ENCODE measurements at regions not wholly inside any gene's neighbourhood (a gene's known extent, or its start where the extent isn't known, plus 50 kb on each side); places are given as distances from the start of the nearest gene placed in this dataset.

GRCh38 chr2:15747603-15748471 is 156.2 kb downstream of the DDX1 start:
- Histone ChIP-seq H3K9me3 (no peaks in the 10 kb centered on the region), H3K36me3 (no peaks in the 10 kb centered on the region), H3K27ac (no peak overlapping the region), H3K4me1 (no peaks in the 10 kb centered on the region), H3K4me3 (no peak overlapping the region), H3K27me3 (no peaks in the 10 kb centered on the region)
- DNase-seq = no peak
- intact Hi-C loops (cut with DNase I) = no loop called here
- no peak for ATAC-seq
- FAIRE-seq = no peak
- TF ChIP-seq CTCF (IDR thresholded peaks at IDR 0.05) = no peak
- WGBS, 2 donors = 63 to 66% methylated on average over 16 of the region's 16 CpGs

GRCh38 chr2:15748736-15749323 is 157.2 kb downstream of the DDX1 start:
- Histone ChIP-seq H3K27ac (no peak overlapping the region), H3K4me3 (no peak overlapping the region), H3K27me3 (no peaks in the 10 kb centered on the region), H3K4me1 (no peaks in the 10 kb centered on the region), H3K36me3 (no peaks in the 10 kb centered on the region), H3K9me3 (no peaks in the 10 kb centered on the region)
- peak in 2 of 4 donors; percentile 14 to 18 for TF ChIP-seq CTCF (IDR thresholded peaks at IDR 0.05)
- intact Hi-C loops (cut with DNase I) = no loop called here
- no peak for FAIRE-seq
- WGBS, 2 donors = 64 to 65% methylated on average over 12 of the region's 12 CpGs
- peak in 1 of 6 donors; percentile 72 for DNase-seq
- ATAC-seq = peak in 1 of 4 donors; percentile 66

GRCh38 chr2:15749460-15750432 is 158.1 kb downstream of the DDX1 start:
- no peak for ATAC-seq
- DNase-seq = no peak
- H3K4me1 ChIP-seq = no peaks in the 10 kb centered on the region
- FAIRE-seq = no peak
- TF ChIP-seq CTCF (IDR thresholded peaks at IDR 0.05) = no peak
- WGBS, 2 donors = 74 to 79% methylated on average over 11 of the region's 11 CpGs
- no peaks in the 10 kb centered on the region for H3K27me3 ChIP-seq
- no peaks in the 10 kb centered on the region for H3K9me3 ChIP-seq
- intact Hi-C loops (cut with DNase I) = loop anchor here in 1 of 3 donors (5.0 kb wide), 1 partner anchor 87 kb away; no protein-coding TSS in a partner anchor
- no peaks in the 10 kb centered on the region for H3K36me3 ChIP-seq
- no peak overlapping the region for H3K27ac ChIP-seq
- H3K4me3 ChIP-seq = no peak overlapping the region

GRCh38 chr2:15750433-15750814 is 158.8 kb downstream of the DDX1 start:
- no peaks in the 10 kb centered on the region for H3K27me3 ChIP-seq
- H3K36me3 ChIP-seq = no peaks in the 10 kb centered on the region
- no peak for ATAC-seq
- H3K9me3 ChIP-seq = no peaks in the 10 kb centered on the region
- no peak for TF ChIP-seq CTCF (IDR thresholded peaks at IDR 0.05)
- H3K4me3 ChIP-seq = no peak overlapping the region
- no peaks in the 10 kb centered on the region for H3K4me1 ChIP-seq
- 73 to 74% methylated on average over 3 of the region's 3 CpGs for WGBS, 2 donors
- no peak overlapping the region for H3K27ac ChIP-seq
- FAIRE-seq = no peak
- intact Hi-C loops (cut with DNase I) = loop anchor here in 1 of 3 donors (5.0 kb wide), 1 partner anchor 88 kb away; no protein-coding TSS in a partner anchor
- DNase-seq = no peak
